Testis (tissue), 2 donors: ENCODE measurements at regions not wholly inside any gene's neighbourhood (a gene's known extent, or its start where the extent isn't known, plus 50 kb on each side); places are given as distances from the start of the nearest gene placed in this dataset.

Experiments
- DNase-seq: peaks from one replicate; pipeline ENCODE4 v3.0.0-alpha.2; 2019
- H3K27ac ChIP-seq, 2 donors: fragments of 200-600 bp; sonication (generic); one replicate each; pipeline ENCODE4 v1.5.1; 2019
- H3K27me3 ChIP-seq: fragments of 200-600 bp; sonication (generic); one replicate; pipeline ENCODE4 v1.5.1; 2019
- H3K36me3 ChIP-seq: fragments of 200-600 bp; sonication (generic); one replicate; pipeline ENCODE4 v1.5.1; 2017; ENCODE audit warnings: low read depth; ENCODE audit errors: missing control alignments
- H3K4me1 ChIP-seq: fragments of 200-600 bp; sonication (generic); one replicate; pipeline ENCODE4 v1.5.1; 2019
- H3K4me3 ChIP-seq, 2 donors: fragments of 200-600 bp; sonication (generic); one replicate each; pipeline ENCODE4 v1.5.1; 2017 to 2019
- H3K9me3 ChIP-seq: fragments of 200-600 bp; sonication (generic); one replicate; pipeline ENCODE4 v1.5.1; 2017
- CTCF ChIP-seq, 3 experiments: fragments of 450-650 bp in 2 of 3; fragments of 200-600 bp in 1 of 3; sonication (generic) in 1 of 3; IDR thresholded peaks; one replicate each; pipeline ENCODE4 v1.5.1; 2016 to 2019; ENCODE audit warnings: antibody characterized with exemption in 3 of 3, mild to moderate bottlenecking in 2 of 3, moderate library complexity in 1 of 3
- POLR2A ChIP-seq: fragments of 450-650 bp; IDR thresholded peaks from one replicate; pipeline ENCODE4 v1.6.1; 2017; ENCODE audit warnings: antibody characterized with exemption, mild to moderate bottlenecking, moderate library complexity
- WGBS, 2 donors: methylation state at CpG; one replicate each; pipeline ENCODE4 v1.1.5; 2018; 5-methylcytosine and 5-hydroxymethylcytosine counted together
- intact Hi-C: fragments of 100-400 bp; cut with DNase I; formaldehyde crosslinking; loops from one replicate; pipeline ENCODE4 v1.15.1; 2023; ENCODE audit warnings: low total_unique reads

- DNase-seq: no peak
- Histone ChIP-seq H3K27ac (no peak overlapping the region), H3K4me3 (no peak overlapping the region), H3K36me3 (no peaks in the 10 kb centered on the region), H3K9me3 (no peaks in the 10 kb centered on the region), H3K4me1 (no peaks in the 10 kb centered on the region), H3K27me3 (no peaks in the 10 kb centered on the region)
- intact Hi-C loops: no loop called here
- WGBS, 2 donors: 89 to 93% methylated on average over 2 of the region's 2 CpGs
- TF ChIP-seq CTCF (IDR thresholded peaks at IDR 0.05) (no peak), POLR2A (no peak)
Measured at GRCh38 chr7:12777257-12777656, 89.8 kb downstream of the ARL4A start.

GRCh38 chr7:12779947-12780346, 92.5 kb downstream of the ARL4A start:
- H3K9me3 ChIP-seq: no peaks in the 10 kb centered on the region
- DNase-seq: no peak
- no peak overlapping the region for H3K27ac ChIP-seq
- TF ChIP-seq CTCF (IDR thresholded peaks at IDR 0.05): no peak
- TF ChIP-seq POLR2A: no peak
- no peaks in the 10 kb centered on the region for H3K36me3 ChIP-seq
- intact Hi-C loops: no loop called here
- no peak overlapping the region for H3K4me3 ChIP-seq
- no peaks in the 10 kb centered on the region for H3K27me3 ChIP-seq
- H3K4me1 ChIP-seq: no peaks in the 10 kb centered on the region
- WGBS, 2 donors: 72 to 76% methylated on average over 3 of the region's 3 CpGs

- TF ChIP-seq CTCF (IDR thresholded peaks at IDR 0.05) (no peak), POLR2A (no peak)
- WGBS, 2 donors: 31 to 38% methylated on average over 1 of the region's 1 CpG
Measured at GRCh38 chr7:12783421-12784095, 96.1 kb downstream of the ARL4A start.

GRCh38 chr7:12785473-12785872, 98.0 kb downstream of the ARL4A start:
- TF ChIP-seq CTCF (IDR thresholded peaks at IDR 0.05): no peak
- no peak for TF ChIP-seq POLR2A
- WGBS, 2 donors: 54 to 56% methylated on average over 4 of the region's 4 CpGs
- intact Hi-C loops: no loop called here

More at GRCh38 chr7:12783421-12784095, 96.1 kb downstream of the ARL4A start:
- no peak overlapping the region for H3K4me3 ChIP-seq
- H3K4me1 ChIP-seq: no peaks in the 10 kb centered on the region
- DNase-seq: no peak
- no peaks in the 10 kb centered on the region for H3K36me3 ChIP-seq
- intact Hi-C loops: no loop called here
- no peaks in the 10 kb centered on the region for H3K27me3 ChIP-seq
- H3K27ac ChIP-seq: no peak overlapping the region
- H3K9me3 ChIP-seq: no peaks in the 10 kb centered on the region

GRCh38 chr7:12786494-12786893, 99.1 kb downstream of the ARL4A start:
- WGBS, 2 donors: 86 to 90% methylated on average over 4 of the region's 4 CpGs
- H3K27ac ChIP-seq: no peak overlapping the region
- H3K4me1 ChIP-seq: no peaks in the 10 kb centered on the region
- no peaks in the 10 kb centered on the region for H3K36me3 ChIP-seq
- no peak overlapping the region for H3K4me3 ChIP-seq
- no peak for TF ChIP-seq POLR2A
- TF ChIP-seq CTCF (IDR thresholded peaks at IDR 0.05): no peak
- DNase-seq: no peak
- H3K9me3 ChIP-seq: no peaks in the 10 kb centered on the region
- intact Hi-C loops: no loop called here
- no peaks in the 10 kb centered on the region for H3K27me3 ChIP-seq

More at GRCh38 chr7:12785473-12785872, 98.0 kb downstream of the ARL4A start:
- Histone ChIP-seq H3K9me3 (no peaks in the 10 kb centered on the region), H3K27ac (no peak overlapping the region), H3K4me3 (no peak overlapping the region), H3K27me3 (no peaks in the 10 kb centered on the region), H3K4me1 (no peaks in the 10 kb centered on the region), H3K36me3 (no peaks in the 10 kb centered on the region)
- no peak for DNase-seq
